Neuron (in vitro differentiated cells): ENCODE measurements at regions not wholly inside any gene's neighbourhood (a gene's known extent, or its start where the extent isn't known, plus 50 kb on each side); places are given as distances from the start of the nearest gene placed in this dataset.
"Not testable (repeated sequence)": the region's sequence is repeated elsewhere in the genome, so short reads cannot be mapped to it uniquely, and the experiment has no call there.

Experiments
- H2AFZ ChIP-seq: one replicate; pipeline ENCODE4 v1.6.1; 2013; ENCODE audit warnings: low read depth, mild to moderate bottlenecking, inconsistent platforms, low read length, moderate library complexity
- H3K27me3 ChIP-seq: one replicate; pipeline ENCODE4 v1.6.1; 2013; ENCODE audit warnings: low read length; ENCODE audit not compliant: insufficient read depth
- H3K36me3 ChIP-seq: one replicate; pipeline ENCODE4 v1.6.1; 2013; ENCODE audit warnings: low read length; ENCODE audit not compliant: insufficient read depth
- H3K4me1 ChIP-seq: one replicate; pipeline ENCODE4 v1.6.1; 2013; ENCODE audit warnings: low read length; ENCODE audit not compliant: insufficient read depth
- H3K4me3 ChIP-seq: 2 replicates; pipeline ENCODE4 v1.5.1; 2013; ENCODE audit warnings: mild to moderate bottlenecking, low read length, moderate library complexity
- H3K9me3 ChIP-seq: one replicate; pipeline ENCODE4 v1.6.1; 2013; ENCODE audit warnings: low read length

GRCh38 chr4:138632856-138633579, 382.6 kb upstream of the NOCT start:
- H3K27me3 ChIP-seq: no peaks in the 10 kb centered on the region
- no peaks in the 10 kb centered on the region for H3K9me3 ChIP-seq
- no peaks in the 10 kb centered on the region for H3K36me3 ChIP-seq
- H3K4me3 ChIP-seq: no peak overlapping the region
- H3K4me1 ChIP-seq: no peaks in the 10 kb centered on the region
- no peak overlapping the region for H2AFZ ChIP-seq

GRCh38 chr4:138630666-138631065, 384.9 kb upstream of the NOCT start:
- H3K36me3 ChIP-seq: no peaks in the 10 kb centered on the region
- no peak overlapping the region for H2AFZ ChIP-seq
- no peaks in the 10 kb centered on the region for H3K4me1 ChIP-seq
- H3K4me3 ChIP-seq: no peak overlapping the region
- no peaks in the 10 kb centered on the region for H3K27me3 ChIP-seq
- H3K9me3 ChIP-seq: no peaks in the 10 kb centered on the region

- Histone ChIP-seq H3K4me3 (no peak overlapping the region), H3K36me3 (no peaks in the 10 kb centered on the region), H2AFZ (no peak overlapping the region), H3K27me3 (no peaks in the 10 kb centered on the region), H3K4me1 (no peaks in the 10 kb centered on the region), H3K9me3 (no peaks in the 10 kb centered on the region)
These were observed 385.9 kb upstream of the NOCT start for GRCh38 chr4:138629669-138630068.

GRCh38 chr4:138627096-138627495, 384.9 kb upstream of the SLC7A11 start:
- H3K4me1 ChIP-seq: no peaks in the 10 kb centered on the region

GRCh38 chr4:138622362-138622761, 380.2 kb upstream of the SLC7A11 start:
- H3K4me1 ChIP-seq, H3K27me3 ChIP-seq, H3K36me3 ChIP-seq, H2AFZ ChIP-seq, H3K9me3 ChIP-seq, H3K4me3 ChIP-seq: not testable (repeated sequence)

More at GRCh38 chr4:138627096-138627495, 384.9 kb upstream of the SLC7A11 start:
- no peaks in the 10 kb centered on the region for H3K27me3 ChIP-seq
- H2AFZ ChIP-seq: no peak overlapping the region
- no peak overlapping the region for H3K4me3 ChIP-seq
- no peaks in the 10 kb centered on the region for H3K36me3 ChIP-seq
- H3K9me3 ChIP-seq: no peaks in the 10 kb centered on the region

GRCh38 chr4:138616775-138617174, 374.6 kb upstream of the SLC7A11 start:
- Histone ChIP-seq H3K9me3 (no peaks in the 10 kb centered on the region), H3K4me1 (peaks cover 9% of the 10 kb centered on the region)

GRCh38 chr4:138614398-138615142, 372.4 kb upstream of the SLC7A11 start:
- H3K36me3 ChIP-seq: no peaks in the 10 kb centered on the region

More at GRCh38 chr4:138616775-138617174, 374.6 kb upstream of the SLC7A11 start:
- no peak overlapping the region for H2AFZ ChIP-seq
- H3K4me3 ChIP-seq: no peak overlapping the region
- no peaks in the 10 kb centered on the region for H3K27me3 ChIP-seq
- H3K36me3 ChIP-seq: no peaks in the 10 kb centered on the region

GRCh38 chr4:138612428-138612827, 370.3 kb upstream of the SLC7A11 start:
- H3K4me1 ChIP-seq: peaks cover 9% of the 10 kb centered on the region
- H3K9me3 ChIP-seq: no peaks in the 10 kb centered on the region
- no peaks in the 10 kb centered on the region for H3K36me3 ChIP-seq
- no peak overlapping the region for H2AFZ ChIP-seq
- H3K27me3 ChIP-seq: peaks cover 1% of the 10 kb centered on the region
- H3K4me3 ChIP-seq: no peak overlapping the region

More at GRCh38 chr4:138614398-138615142, 372.4 kb upstream of the SLC7A11 start:
- Histone ChIP-seq H3K4me3 (no peak overlapping the region), H3K9me3 (no peaks in the 10 kb centered on the region), H3K27me3 (no peaks in the 10 kb centered on the region), H2AFZ (no peak overlapping the region), H3K4me1 (peaks cover 9% of the 10 kb centered on the region)

- H3K36me3 ChIP-seq: no peaks in the 10 kb centered on the region
- no peak overlapping the region for H2AFZ ChIP-seq
- H3K4me3 ChIP-seq: no peak overlapping the region
- no peaks in the 10 kb centered on the region for H3K9me3 ChIP-seq
- H3K27me3 ChIP-seq: peaks cover 2% of the 10 kb centered on the region
- peaks cover 9% of the 10 kb centered on the region for H3K4me1 ChIP-seq
These were observed 369.6 kb upstream of the SLC7A11 start for GRCh38 chr4:138611721-138612120.

GRCh38 chr4:138611017-138611416, 368.9 kb upstream of the SLC7A11 start:
- no peak overlapping the region for H2AFZ ChIP-seq
- H3K36me3 ChIP-seq: no peaks in the 10 kb centered on the region
- no peaks in the 10 kb centered on the region for H3K9me3 ChIP-seq
- no peak overlapping the region for H3K4me3 ChIP-seq
- peaks cover 2% of the 10 kb centered on the region for H3K27me3 ChIP-seq
- H3K4me1 ChIP-seq: peaks cover 9% of the 10 kb centered on the region

- Histone ChIP-seq H3K36me3 (no peaks in the 10 kb centered on the region), H3K27me3 (peaks cover 2% of the 10 kb centered on the region), H3K4me1 (peaks cover 9% of the 10 kb centered on the region), H3K9me3 (no peaks in the 10 kb centered on the region), H3K4me3 (no peak overlapping the region), H2AFZ (no peak overlapping the region)
These were observed 367.8 kb upstream of the SLC7A11 start for GRCh38 chr4:138609943-138610350.

- no peak overlapping the region for H3K4me3 ChIP-seq
- peaks cover 2% of the 10 kb centered on the region for H3K27me3 ChIP-seq
- H2AFZ ChIP-seq: no peak overlapping the region
- H3K4me1 ChIP-seq: no peaks in the 10 kb centered on the region
- H3K9me3 ChIP-seq: no peaks in the 10 kb centered on the region
- H3K36me3 ChIP-seq: no peaks in the 10 kb centered on the region
These were observed 362.4 kb upstream of the SLC7A11 start for GRCh38 chr4:138604556-138604955.

GRCh38 chr4:138602664-138603063, 360.5 kb upstream of the SLC7A11 start:
- no peak overlapping the region for H2AFZ ChIP-seq
- H3K9me3 ChIP-seq: no peaks in the 10 kb centered on the region
- no peaks in the 10 kb centered on the region for H3K36me3 ChIP-seq
- H3K4me1 ChIP-seq: no peaks in the 10 kb centered on the region
- H3K27me3 ChIP-seq: peaks cover 2% of the 10 kb centered on the region
- no peak overlapping the region for H3K4me3 ChIP-seq
